Kidney (tissue), 13 donors: ENCODE measurements at regions not wholly inside any gene's neighbourhood (a gene's known extent, or its start where the extent isn't known, plus 50 kb on each side); places are given as distances from the start of the nearest gene placed in this dataset.
"Not testable (repeated sequence)": the region's sequence is repeated elsewhere in the genome, so short reads cannot be mapped to it uniquely, and the experiment has no call there.

Source experiments
- DNase-seq, 5 donors: peaks; one replicate each; pipeline ENCODE4 v3.0.0-alpha.2; 2013 to 2020
- FAIRE-seq: peaks from 2 replicates; lab custom pipeline; 2012; peaks lifted over from hg19 to GRCh38; lab: Jason Lieb, UNC
- H3K27ac ChIP-seq, 2 donors: one replicate each; pipeline ENCODE4 v1.7.0; 2013; ENCODE audit warnings: low read depth in 2 of 2, low read length in 2 of 2, inconsistent platforms in 1 of 2
- H3K27me3 ChIP-seq: one replicate; pipeline ENCODE4 v1.7.1; 2013; ENCODE audit warnings: low read length, inconsistent platforms; ENCODE audit not compliant: control insufficient read depth, insufficient read depth
- H3K36me3 ChIP-seq, 3 donors: one replicate each; pipeline versions ENCODE4 v1.7.0 to v1.7.1; 2013; ENCODE audit warnings: low read length in 3 of 3, control low read depth in 1 of 3, inconsistent platforms in 1 of 3; ENCODE audit not compliant: insufficient read depth in 3 of 3, control insufficient read depth in 2 of 3
- H3K4me1 ChIP-seq, 3 donors: one replicate each; pipeline versions ENCODE4 v1.7.0 to v1.7.1; 2013; ENCODE audit warnings: low read length in 3 of 3, inconsistent platforms in 1 of 3, low read depth in 1 of 3; ENCODE audit not compliant: control insufficient read depth in 2 of 3, insufficient read depth in 2 of 3
- H3K4me3 ChIP-seq, 3 donors: one replicate each; pipeline versions ENCODE4 v1.7.0 to v1.8.1; 2013; ENCODE audit warnings: low read length in 3 of 3, control low read depth in 1 of 3, inconsistent platforms in 1 of 3
- H3K9ac ChIP-seq, 3 donors: one replicate each; pipeline versions ENCODE4 v1.7.0 to v1.7.1; 2013; ENCODE audit warnings: low read length in 3 of 3, control low read depth in 1 of 3, inconsistent platforms in 1 of 3
- H3K9me3 ChIP-seq, 3 donors: one replicate each; pipeline versions ENCODE4 v1.7.0 to v1.7.1; 2013; ENCODE audit warnings: low read length in 3 of 3, control low read depth in 1 of 3, inconsistent platforms in 1 of 3; ENCODE audit not compliant: control insufficient read depth in 2 of 3, insufficient read depth in 1 of 3
- intact Hi-C: fragments of 100-400 bp; cut with DNase I; formaldehyde crosslinking; loops from one replicate; pipeline ENCODE4 v1.11.1; 2022
- TF ChIP-seq, protein P1 (sequence below): IDR thresholded peaks from 3 replicates; pipeline ENCODE4 v1.5.1; 2012; ENCODE audit warnings: mild to moderate bottlenecking, moderate library complexity, borderline replicate concordance; ENCODE audit not compliant: insufficient read depth; ENCODE audit errors: extremely low read depth
- donor health status: control.
- donor health status: control.
- donor health status: control.
- donor health status: control.
- donor health status: control.
- donor health status: DM: yes; HTN: yes; CAD: no.
- donor health status: Normal renal cell carcinoma (clear cell type).

DNA sequence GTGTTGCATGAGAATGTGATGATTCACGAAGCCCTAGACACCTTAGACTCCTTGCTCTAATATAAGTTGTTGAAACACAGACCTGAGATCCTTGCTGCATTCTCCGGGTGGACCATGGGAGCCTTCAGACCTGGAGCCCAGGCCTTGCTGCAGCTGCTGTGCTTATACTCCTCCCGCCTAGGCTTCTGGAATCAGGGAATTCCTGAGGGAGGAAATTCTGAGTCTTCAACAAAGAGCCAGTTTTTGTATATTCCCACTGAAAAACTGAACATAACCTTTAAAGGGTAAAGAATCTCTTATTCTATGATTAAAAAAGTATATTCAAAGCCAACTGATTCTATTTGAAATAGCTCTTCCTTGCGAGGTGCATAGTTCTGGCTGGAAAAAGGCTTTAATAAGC, 245.1 kb upstream of the ELAVL2 start:
- no peaks in the 10 kb centered on the region for H3K4me1 ChIP-seq
- TF ChIP-seq, protein P1, sequence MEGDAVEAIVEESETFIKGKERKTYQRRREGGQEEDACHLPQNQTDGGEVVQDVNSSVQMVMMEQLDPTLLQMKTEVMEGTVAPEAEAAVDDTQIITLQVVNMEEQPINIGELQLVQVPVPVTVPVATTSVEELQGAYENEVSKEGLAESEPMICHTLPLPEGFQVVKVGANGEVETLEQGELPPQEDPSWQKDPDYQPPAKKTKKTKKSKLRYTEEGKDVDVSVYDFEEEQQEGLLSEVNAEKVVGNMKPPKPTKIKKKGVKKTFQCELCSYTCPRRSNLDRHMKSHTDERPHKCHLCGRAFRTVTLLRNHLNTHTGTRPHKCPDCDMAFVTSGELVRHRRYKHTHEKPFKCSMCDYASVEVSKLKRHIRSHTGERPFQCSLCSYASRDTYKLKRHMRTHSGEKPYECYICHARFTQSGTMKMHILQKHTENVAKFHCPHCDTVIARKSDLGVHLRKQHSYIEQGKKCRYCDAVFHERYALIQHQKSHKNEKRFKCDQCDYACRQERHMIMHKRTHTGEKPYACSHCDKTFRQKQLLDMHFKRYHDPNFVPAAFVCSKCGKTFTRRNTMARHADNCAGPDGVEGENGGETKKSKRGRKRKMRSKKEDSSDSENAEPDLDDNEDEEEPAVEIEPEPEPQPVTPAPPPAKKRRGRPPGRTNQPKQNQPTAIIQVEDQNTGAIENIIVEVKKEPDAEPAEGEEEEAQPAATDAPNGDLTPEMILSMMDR: no peak

GRCh38 chr9:24067107-24067506, 241.1 kb upstream of the ELAVL2 start:
- DNase-seq, H3K27ac ChIP-seq, H3K27me3 ChIP-seq, FAIRE-seq, H3K4me1 ChIP-seq, H3K9ac ChIP-seq, H3K36me3 ChIP-seq, H3K9me3 ChIP-seq, intact Hi-C loops, H3K4me3 ChIP-seq: not testable (repeated sequence)

More for the DNA sequence above, 245.1 kb upstream of the ELAVL2 start:
- Histone ChIP-seq H3K4me3 (no peak overlapping the region), H3K27me3 (no peaks in the 10 kb centered on the region), H3K9me3 (no peaks in the 10 kb centered on the region), H3K9ac (no peak overlapping the region), H3K27ac (no peak overlapping the region), H3K36me3 (no peaks in the 10 kb centered on the region)
- FAIRE-seq (no peak), DNase-seq (no peak)
- intact Hi-C loops: no loop called here

DNA sequence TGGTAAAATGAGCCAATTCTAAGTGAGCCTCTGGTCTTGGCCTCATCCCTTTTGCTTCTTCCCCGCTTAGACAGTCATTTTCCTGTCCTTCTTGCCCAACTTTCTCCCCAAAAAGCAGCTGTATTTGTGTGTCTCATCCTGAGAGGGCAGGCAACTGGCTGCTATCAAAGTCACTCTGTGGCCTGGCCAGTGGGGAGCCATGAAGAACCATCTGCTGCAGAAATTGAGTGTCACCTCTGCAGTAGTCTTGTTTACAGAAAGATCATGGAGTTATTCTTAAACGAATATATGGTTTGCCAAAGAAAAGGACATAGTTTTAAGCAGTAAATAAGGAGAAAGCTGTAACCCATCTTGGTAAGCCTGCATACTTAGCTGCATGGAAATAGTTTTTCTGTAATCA, 233.6 kb upstream of the ELAVL2 start:
- FAIRE-seq: no peak
- Histone ChIP-seq H3K4me1 (no peaks in the 10 kb centered on the region), H3K9me3 (no peaks in the 10 kb centered on the region), H3K4me3 (no peak overlapping the region), H3K27me3 (no peaks in the 10 kb centered on the region), H3K9ac (no peak overlapping the region), H3K27ac (no peak overlapping the region), H3K36me3 (no peaks in the 10 kb centered on the region)
- no peak for DNase-seq
- TF ChIP-seq, protein P1: no peak
- intact Hi-C loops: no loop called here

- TF ChIP-seq, protein P1: no peak
- no peaks in the 10 kb centered on the region for H3K36me3 ChIP-seq
- no peak overlapping the region for H3K4me3 ChIP-seq
- intact Hi-C loops: no loop called here
- DNase-seq (no peak), FAIRE-seq (no peak)
- H3K9me3 ChIP-seq: no peaks in the 10 kb centered on the region
- H3K9ac ChIP-seq: no peak overlapping the region
- no peaks in the 10 kb centered on the region for H3K27me3 ChIP-seq
- H3K4me1 ChIP-seq: no peaks in the 10 kb centered on the region
- H3K27ac ChIP-seq: no peak overlapping the region
Observed at GRCh38 chr9:24051587-24051986, 225.5 kb upstream of the ELAVL2 start.

DNA sequence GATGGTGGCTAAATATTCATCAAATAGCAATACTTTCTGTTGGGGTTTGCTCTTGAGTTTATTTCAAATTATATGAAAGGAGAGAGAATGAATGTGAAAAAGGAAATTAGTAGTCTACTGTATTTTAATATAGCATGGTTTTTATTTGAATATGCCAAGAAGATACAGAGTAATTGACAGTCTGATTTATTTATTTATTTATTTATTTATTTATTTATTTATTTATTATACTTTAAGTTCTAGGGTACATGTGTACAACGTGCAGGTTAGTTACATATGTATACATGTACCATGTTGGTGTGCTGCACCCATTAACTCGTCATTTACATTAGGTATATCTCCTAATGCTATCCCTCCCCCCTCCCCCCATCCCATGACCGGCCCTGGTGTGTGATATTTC, 224.2 kb upstream of the ELAVL2 start:
- intact Hi-C loops, H3K27ac ChIP-seq, FAIRE-seq, H3K4me1 ChIP-seq, H3K4me3 ChIP-seq, H3K36me3 ChIP-seq, DNase-seq, H3K9ac ChIP-seq, H3K27me3 ChIP-seq, H3K9me3 ChIP-seq: not testable (repeated sequence)
